IMR-90 (cell line): ENCODE measurements at regions not wholly inside any gene's neighbourhood (a gene's known extent, or its start where the extent isn't known, plus 50 kb on each side); places are given as distances from the start of the nearest gene placed in this dataset.

ENCODE experiments used
- ATAC-seq: fragments of 200-7000 bp; cut with Tn5 transposase; 2 replicates; pipeline ENCODE4 v1.9.1; 2020; ENCODE audit warnings: low read depth, mild to moderate bottlenecking, moderate library complexity
- BruUV-seq: library from RNA; stranded (reverse); fragments of 400-500 nt; replicated peaks from 2 replicates; lab custom pipeline; 2021; lab: Mats Ljungman, UMichigan
- CTCF ChIA-PET: fragments of 300-600 bp; formaldehyde crosslinking; extraction: SDS; loops from one replicate; lab custom pipeline; 2021; ENCODE audit warnings: antibody characterized with exemption; lab: Yijun Ruan, JAX
- POLR2A ChIA-PET: fragments of 300-600 bp; sonication (Branson Sonifier 250); formaldehyde crosslinking; loops from one replicate; lab custom pipeline; 2022; ENCODE audit warnings: antibody characterized with exemption; ENCODE audit not compliant: unreplicated experiment; lab: Charles Lee
- DNase-seq: peaks from one replicate; pipeline ENCODE4 v3.0.0; 2013
- H2AFZ ChIP-seq: replicated peaks from 2 replicates; pipeline ENCODE3; 2013; ENCODE audit warnings: low read length, mild to moderate bottlenecking; ENCODE audit not compliant: poor library complexity
- H2AK5ac ChIP-seq: 2 replicates; pipeline ENCODE4 v1.6.1; 2013; ENCODE audit warnings: low read depth, low read length, inconsistent platforms
- H2AK9ac ChIP-seq: replicated peaks from 2 replicates; pipeline ENCODE3; 2013; ENCODE audit warnings: mild to moderate bottlenecking, low read depth, low read length, moderate library complexity; ENCODE audit not compliant: poor library complexity
- H2BK120ac ChIP-seq: 2 replicates; pipeline ENCODE4 v1.6.1; 2013; ENCODE audit warnings: low read depth, low read length, inconsistent platforms
- H2BK15ac ChIP-seq: 3 replicates; pipeline ENCODE4 v1.6.1; 2013; ENCODE audit warnings: low read depth, low read length, inconsistent platforms
- H2BK20ac ChIP-seq: 2 replicates; pipeline ENCODE4 v1.6.1; 2013; ENCODE audit warnings: low read depth, mild to moderate bottlenecking, inconsistent platforms, low read length, moderate library complexity
- H2BK5ac ChIP-seq: 2 replicates; pipeline ENCODE4 v1.6.1; 2013; ENCODE audit warnings: mild to moderate bottlenecking, low read depth, low read length, inconsistent platforms; ENCODE audit not compliant: poor library complexity, severe bottlenecking
- H3K14ac ChIP-seq: replicated peaks from 2 replicates; pipeline ENCODE4 v1.6.1; 2013; ENCODE audit warnings: low read depth, low read length, inconsistent platforms
- H3K18ac ChIP-seq: 2 replicates; pipeline ENCODE4 v1.6.1; 2013; ENCODE audit warnings: low read depth, low read length, control low read depth
- H3K23ac ChIP-seq: 2 replicates; pipeline ENCODE4 v1.6.1; 2013; ENCODE audit warnings: low read depth, low read length, inconsistent platforms
- H3K27ac ChIP-seq: 2 replicates; pipeline ENCODE4 v1.5.1; 2013; ENCODE audit warnings: mild to moderate bottlenecking, control low read depth, low read length; ENCODE audit not compliant: insufficient read depth
- H3K27me3 ChIP-seq: 2 replicates; pipeline ENCODE4 v1.6.1; 2013; ENCODE audit warnings: low read length; ENCODE audit not compliant: control insufficient read depth, insufficient read depth
- H3K36me3 ChIP-seq: 2 replicates; pipeline ENCODE4 v1.6.1; 2013; ENCODE audit warnings: low read length, mixed read lengths; ENCODE audit not compliant: control insufficient read depth, insufficient read depth
- H3K4ac ChIP-seq: 2 replicates; pipeline ENCODE4 v1.6.1; 2013; ENCODE audit warnings: low read depth, low read length, inconsistent platforms
- H3K4me1 ChIP-seq: 2 replicates; pipeline ENCODE4 v1.6.1; 2013; ENCODE audit warnings: low read length, mixed read lengths; ENCODE audit not compliant: control insufficient read depth, insufficient read depth
- H3K4me2 ChIP-seq: 2 replicates; pipeline ENCODE4 v1.6.1; 2013; ENCODE audit warnings: low read depth, mild to moderate bottlenecking, control low read depth, low read length, moderate library complexity
- H3K4me3 ChIP-seq: 2 replicates; pipeline ENCODE4 v1.5.1; 2013; ENCODE audit warnings: low read depth, mild to moderate bottlenecking, control low read depth, low read length, moderate library complexity; ENCODE audit not compliant: insufficient read depth
- H3K56ac ChIP-seq: 2 replicates; pipeline ENCODE4 v1.6.1; 2013; ENCODE audit warnings: low read length, inconsistent platforms; ENCODE audit not compliant: insufficient read depth; ENCODE audit errors: extremely low read depth
- H3K79me1 ChIP-seq, 2 experiments: 2 replicates each; pipeline ENCODE4 v1.6.1; 2013; ENCODE audit warnings: low read length in 2 of 2, inconsistent platforms in 1 of 2, low read depth in 1 of 2
- H3K9ac ChIP-seq: 2 replicates; pipeline ENCODE4 v1.6.1; 2013; ENCODE audit warnings: low read depth, low read length, control low read depth
- H3K9me1 ChIP-seq: 2 replicates; pipeline ENCODE4 v1.6.1; 2013; ENCODE audit warnings: low read length, inconsistent platforms; ENCODE audit not compliant: insufficient read depth
- H3K9me3 ChIP-seq: 2 replicates; pipeline ENCODE4 v1.6.1; 2013; ENCODE audit warnings: low read length; ENCODE audit not compliant: control insufficient read depth, insufficient read depth
- H4K20me1 ChIP-seq: 2 replicates; pipeline ENCODE4 v1.6.1; 2013; ENCODE audit warnings: low read length, inconsistent platforms; ENCODE audit not compliant: insufficient read depth
- H4K5ac ChIP-seq: 2 replicates; pipeline ENCODE4 v1.6.1; 2013; ENCODE audit warnings: mild to moderate bottlenecking, low read depth, low read length, control low read depth
- H4K8ac ChIP-seq, 2 experiments: 2 replicates each; pipeline ENCODE4 v1.6.1; 2013; ENCODE audit warnings: low read depth in 2 of 2, low read length in 2 of 2, control low read depth in 1 of 2, inconsistent platforms in 1 of 2
- H4K91ac ChIP-seq: 2 replicates; pipeline ENCODE4 v1.6.1; 2013; ENCODE audit warnings: low read depth, low read length, inconsistent platforms; ENCODE audit not compliant: insufficient read depth
- BHLHE40 ChIP-seq: fragments of 150-350 bp; IDR thresholded peaks from 2 replicates; pipeline ENCODE4 v1.6.1; 2016; ENCODE audit warnings: mild to moderate bottlenecking, low read depth, low read length
- CEBPB ChIP-seq: IDR thresholded peaks from 2 replicates; pipeline ENCODE4 v1.6.1; 2012; ENCODE audit warnings: low read depth, low read length, improper control_type of control experiment
- RFX5 ChIP-seq: IDR thresholded peaks from 2 replicates; pipeline ENCODE4 v1.8.0; 2012; ENCODE audit warnings: low read depth, mild to moderate bottlenecking, low read length, moderate library complexity
- WGBS, 2 experiments: methylation state at CpG; one replicate each; pipeline versions ENCODE4 v1.1.5 to v1.1.7; 2013; ENCODE audit warnings: missing lambda C conversion rate in 2 of 2; ENCODE audit not compliant: insufficient read length in 1 of 2; ENCODE audit errors: extremely low coverage in 2 of 2; 5-methylcytosine and 5-hydroxymethylcytosine counted together
- dilution Hi-C: fragments of 300-500 bp; cut with HindIII; formaldehyde crosslinking; loops from one replicate; pipeline ENCODE4 v1.14.3; 2018; ENCODE audit warnings: low sequenced_read_pairs; ENCODE audit not compliant: unreplicated experiment
- in situ Hi-C: fragments of 300-500 bp; cut with MboI; formaldehyde crosslinking; loops from 3 replicates; pipeline ENCODE4 v1.14.3; 2019; ENCODE audit warnings: low sequenced_read_pairs, inconsistent platforms, mixed read lengths
- intact Hi-C: fragments of 100-400 bp; cut with micrococcal nuclease; formaldehyde crosslinking; loops from 2 replicates; pipeline ENCODE4 v1.10.0; 2022

DNA sequence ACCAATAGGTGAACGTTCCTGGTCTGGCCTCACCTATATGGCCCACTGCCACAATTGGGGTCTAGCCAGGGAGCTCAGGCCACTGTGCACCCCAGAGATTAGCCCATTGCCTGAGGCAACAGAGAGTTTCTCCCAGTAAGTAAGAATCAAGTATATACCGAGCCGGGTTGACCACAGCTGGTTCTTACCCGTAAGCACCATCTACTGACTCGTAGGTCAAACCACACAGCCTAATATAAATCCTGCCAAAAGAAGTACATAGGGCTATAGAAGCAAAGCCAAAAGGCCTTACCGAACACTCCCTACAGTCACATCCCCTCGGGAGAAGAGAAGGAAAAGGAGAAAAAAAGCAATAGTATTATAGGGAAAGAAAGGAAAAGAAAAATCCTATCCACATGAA lies 463.6 kb upstream of the GJE1 start:
- H3K4ac ChIP-seq, result no peak overlapping the region

More for the DNA sequence above, 463.6 kb upstream of the GJE1 start:
- no peak overlapping the region for H3K27ac ChIP-seq
- H2AFZ ChIP-seq, result no peak overlapping the region
- H3K4me1 ChIP-seq, result no peaks in the 10 kb centered on the region
- H3K9me3 ChIP-seq, result no peaks in the 10 kb centered on the region
- no peaks in the 10 kb centered on the region for H3K79me1 ChIP-seq
- intact Hi-C loops (no loop called here), in situ Hi-C loops (no loop called here), dilution Hi-C loops (no loop called here)
- no peak overlapping the region for H3K23ac ChIP-seq
- H2BK20ac ChIP-seq, result no peak overlapping the region
- no peaks in the 10 kb centered on the region; the same call in 1 of the 2 replicates for H3K9me1 ChIP-seq
- TF ChIP-seq RFX5 (no peak), BHLHE40 (no peak), CEBPB (no peak)
- no peak overlapping the region for H3K9ac ChIP-seq
- no peak overlapping the region for H3K18ac ChIP-seq
- H3K56ac ChIP-seq, result no peak overlapping the region
- POLR2A ChIA-PET, result no interaction called here
- H2BK5ac ChIP-seq, result no peak overlapping the region
- no peak overlapping the region for H4K5ac ChIP-seq
- no TSS peak for BruUV-seq
- CTCF ChIA-PET, result interaction anchor here (1.1 kb wide), 1 partner anchor 8 kb away, joined by 3 read pairs; no protein-coding TSS in a partner anchor
- no peaks in the 10 kb centered on the region for H3K27me3 ChIP-seq
- no peak overlapping the region for H2AK9ac ChIP-seq
- no peak overlapping the region for H3K14ac ChIP-seq
- H4K91ac ChIP-seq, result no peak overlapping the region
- H2AK5ac ChIP-seq, result no peak overlapping the region
- H3K36me3 ChIP-seq, result no peaks in the 10 kb centered on the region
- DNase-seq (peak; percentile 11), ATAC-seq (no peak)
- H2BK15ac ChIP-seq, result no peak overlapping the region
- H4K8ac ChIP-seq, result no peak overlapping the region
- H3K4me2 ChIP-seq, result no peak overlapping the region
- no peak overlapping the region for H3K4me3 ChIP-seq
- no peaks in the 10 kb centered on the region for H4K20me1 ChIP-seq
- 60% methylated on average over 1 of the region's 7 CpGs; no CpG with 5 or more reads in 1 of the 2 experiments for WGBS, 2 experiments
- H2BK120ac ChIP-seq, result no peak overlapping the region
